HepG2 (cell line): ENCODE measurements at regions not wholly inside any gene's neighbourhood (a gene's known extent, or its start where the extent isn't known, plus 50 kb on each side); places are given as distances from the start of the nearest gene placed in this dataset.

ENCODE experiments used
- ATAC-seq: fragments of 200-7000 bp; cut with Tn5 transposase; 3 replicates; pipeline ENCODE4 v1.9.1; 2020; ENCODE audit warnings: mild to moderate bottlenecking, moderate library complexity
- BruUV-seq: library from RNA; stranded (reverse); fragments of 400-500 nt; replicated peaks from 2 replicates; lab custom pipeline; 2021; lab: Mats Ljungman, UMichigan
- CTCF ChIA-PET: fragments of 300-600 bp; formaldehyde crosslinking; extraction: SDS; loops from one replicate; lab custom pipeline; 2021; ENCODE audit warnings: low total read pairs, inconsistent platforms, low intra/inter-chr PET ratio; lab: Yijun Ruan, JAX
- POLR2A ChIA-PET: fragments of 350-600 bp; sonication (Branson Sonifier 250); formaldehyde crosslinking; loops from one replicate; lab custom pipeline; 2020; ENCODE audit warnings: antibody characterized with exemption, inconsistent platforms; lab: Yijun Ruan, JAX
- DNase-seq: peaks from one replicate; pipeline ENCODE4 v3.0.0-alpha.2; 2015; ENCODE audit warnings: low spot score
- FAIRE-seq: peaks from 3 replicates; lab custom pipeline; 2011; peaks lifted over from hg19 to GRCh38; lab: Jason Lieb, UNC
- H2AFZ ChIP-seq: one replicate; pipeline ENCODE4 v1.6.1; 2011; ENCODE audit warnings: low read length, inconsistent platforms
- H3K27ac ChIP-seq: fragments of 300-600 bp; 3 replicates; pipeline ENCODE4 v1.8.0; 2011; ENCODE audit warnings: mixed run types, mild to moderate bottlenecking, mixed read lengths, low read length, inconsistent platforms; ENCODE audit not compliant: insufficient read depth; ENCODE audit errors: extremely low read length
- H3K27me3 ChIP-seq, 2 experiments: fragments of 200-600 bp in 1 of 2; 2 replicates in 1 of 2; 3 replicates in 1 of 2; pipeline versions ENCODE4 v1.6.0 to v1.8.0; 2011; ENCODE audit warnings: low read length in 2 of 2, mild to moderate bottlenecking in 2 of 2, moderate library complexity in 2 of 2, inconsistent platforms in 1 of 2; ENCODE audit not compliant: insufficient read depth in 2 of 2, control insufficient read depth in 1 of 2
- H3K36me3 ChIP-seq, 2 experiments: fragments of 200-600 bp in 1 of 2; replicated peaks in 1 of 2; 2 replicates in 1 of 2; 3 replicates in 1 of 2; pipeline versions ENCODE4 v1.5.1 to v1.8.0; 2011; ENCODE audit warnings: low read length in 2 of 2, inconsistent platforms in 1 of 2; ENCODE audit not compliant: insufficient read depth in 2 of 2, control insufficient read depth in 1 of 2
- H3K4me1 ChIP-seq: 2 replicates; pipeline ENCODE4 v1.5.1; 2012; ENCODE audit warnings: low read length, inconsistent platforms; ENCODE audit not compliant: insufficient read depth
- H3K4me2 ChIP-seq: 2 replicates; pipeline ENCODE4 v1.6.0; 2011; ENCODE audit warnings: low read depth, low read length, inconsistent platforms
- H3K4me3 ChIP-seq, 3 experiments: fragments of 200-600 bp in 1 of 3; sonication (generic), shearing (Covaris generic) in 1 of 3; replicated peaks in 1 of 3; 2 replicates each; pipeline ENCODE4 v1.5.1; 2011 to 2016; ENCODE audit warnings: low read length in 3 of 3, inconsistent platforms in 2 of 3, low read depth in 2 of 3, mild to moderate bottlenecking in 2 of 3, control low read depth in 1 of 3, mixed read lengths in 1 of 3; ENCODE audit not compliant: insufficient read depth in 1 of 3
- H3K79me2 ChIP-seq: one replicate; pipeline ENCODE4 v1.6.1; 2011; ENCODE audit warnings: low read length, inconsistent platforms; ENCODE audit not compliant: insufficient read depth
- H3K9ac ChIP-seq: 2 replicates; pipeline ENCODE4 v1.6.0; 2011; ENCODE audit warnings: mild to moderate bottlenecking, low read depth, low read length, inconsistent platforms; ENCODE audit not compliant: insufficient read depth
- H3K9me3 ChIP-seq: 2 replicates; pipeline ENCODE4 v1.5.1; 2012; ENCODE audit warnings: mild to moderate bottlenecking, low read length
- H4K20me1 ChIP-seq: 2 replicates; pipeline ENCODE4 v1.6.0; 2011; ENCODE audit warnings: inconsistent platforms, mild to moderate bottlenecking, low read length, moderate library complexity; ENCODE audit not compliant: insufficient read depth
- ATF7-NPFF ChIP-seq: sonication (generic); formaldehyde crosslinking; IDR thresholded peaks from 2 replicates; pipeline ENCODE4 v1.8.1; 2023; ENCODE audit warnings: mild to moderate bottlenecking, low read depth, missing genetic modification reagents, moderate library complexity
- EZH2 ChIP-seq: conservative IDR thresholded peaks from 2 replicates; pipeline ENCODE4 v1.6.1; 2012; ENCODE audit warnings: mild to moderate bottlenecking, low read depth, low read length, moderate library complexity
- KAT8 ChIP-seq: IDR thresholded peaks from 2 replicates; pipeline ENCODE4 v1.6.1; 2016; ENCODE audit warnings: missing genetic modification reagents, missing compliant biosample characterization
- MAFF ChIP-seq: IDR thresholded peaks from 2 replicates; pipeline ENCODE4 v1.6.1; 2011; ENCODE audit warnings: low read depth, low read length, improper control_type of control experiment
- ZBTB8A ChIP-seq: sonication (generic); formaldehyde crosslinking; IDR thresholded peaks from 2 replicates; pipeline ENCODE4 v1.4.0; 2020; ENCODE audit warnings: mild to moderate bottlenecking, low read depth, missing genetic modification reagents, borderline replicate concordance
- ZNF263 ChIP-seq: sonication (generic); formaldehyde crosslinking; IDR thresholded peaks from 2 replicates; pipeline ENCODE4 v1.4.0; 2020; ENCODE audit warnings: missing genetic modification reagents
- WGBS: methylation state at CpG from one replicate; pipeline ENCODE4 v1.1.6; 2017; ENCODE audit warnings: low lambda C conversion rate; 5-methylcytosine and 5-hydroxymethylcytosine counted together
- in situ Hi-C: cut with HindIII; loops from 2 replicates; pipeline ENCODE4 v1.10.0; 2017; ENCODE audit warnings: low pct_unique_long_range_greater_than_20kb; ENCODE audit not compliant: extremely low pct_ligation_motif_present
- intact Hi-C: fragments of 100-400 bp; cut with micrococcal nuclease; formaldehyde crosslinking; loops from one replicate; pipeline ENCODE4 v1.10.0; 2022; ENCODE audit not compliant: unreplicated experiment
- small RNA-seq, 3 experiments: library from RNA; depleted of rRNA; stranded (forward); fragments of <200 nt; gene quantifications; one replicate each; pipeline ENCODE3, GENCODE V24; 2012; ENCODE audit warnings: low read depth in 2 of 3, low replicate concordance in 1 of 3; ENCODE audit not compliant: insufficient read length in 3 of 3, insufficient read depth in 2 of 3

GRCh38 chr4:135672202-135672601 lies 1470.6 kb upstream of the PABPC4L start:
- no peak overlapping the region for H3K4me3 ChIP-seq
- ChIA-PET POLR2A (no interaction called here), CTCF (no interaction called here)
- FAIRE-seq (no peak), DNase-seq (no peak), ATAC-seq (no peak)
- no peak overlapping the region for H3K27ac ChIP-seq
- no peak overlapping the region for H2AFZ ChIP-seq
- WGBS, result 0% methylated on average over 2 of the region's 2 CpGs
- H3K36me3 ChIP-seq, result no peaks in the 10 kb centered on the region
- H3K9ac ChIP-seq, result no peak overlapping the region
- H3K9me3 ChIP-seq, result no peaks in the 10 kb centered on the region
- no peak for TF ChIP-seq ZNF263 (CRISPR knock-in tag)
- no peak for TF ChIP-seq ATF7-NPFF (CRISPR knock-in tag)
- TF ChIP-seq EZH2, result no peak
- no peak for TF ChIP-seq ZBTB8A (CRISPR knock-in tag)
- no peak for TF ChIP-seq MAFF
- BruUV-seq, result no TSS peak
- intact Hi-C loops, result loop anchor here (5.0 kb wide), 1 partner anchor 190 kb away; no protein-coding TSS in a partner anchor
- in situ Hi-C loops, result no loop called here
- no peaks in the 10 kb centered on the region for H3K27me3 ChIP-seq
- H3K4me2 ChIP-seq, result no peak overlapping the region
- no peaks in the 10 kb centered on the region for H3K4me1 ChIP-seq
- H3K79me2 ChIP-seq, result no peaks in the 10 kb centered on the region
- no peaks in the 10 kb centered on the region for H4K20me1 ChIP-seq

- POLR2A ChIA-PET, result no interaction called here
- ATAC-seq (no peak), DNase-seq (no peak), FAIRE-seq (no peak)
- BruUV-seq, result no TSS peak
- H3K4me2 ChIP-seq, result no peak overlapping the region
- no peaks in the 10 kb centered on the region for H3K79me2 ChIP-seq
- intact Hi-C loops (loop anchor here (5.0 kb wide), 1 partner anchor 192 kb away; no protein-coding TSS in a partner anchor), in situ Hi-C loops (no loop called here)
- H3K9me3 ChIP-seq, result no peaks in the 10 kb centered on the region
- no peak for TF ChIP-seq KAT8 (CRISPR knock-in tag)
- no peak overlapping the region for H3K27ac ChIP-seq
- H3K9ac ChIP-seq, result no peak overlapping the region
- H3K27me3 ChIP-seq, result no peaks in the 10 kb centered on the region
- H2AFZ ChIP-seq, result no peak overlapping the region
- H3K36me3 ChIP-seq, result no peaks in the 10 kb centered on the region
- CTCF ChIA-PET, result no interaction called here
- H3K4me1 ChIP-seq, result no peaks in the 10 kb centered on the region
- H3K4me3 ChIP-seq, result no peak overlapping the region
- H4K20me1 ChIP-seq, result no peaks in the 10 kb centered on the region
These were observed 1469.0 kb upstream of the PABPC4L start for GRCh38 chr4:135670548-135670947.

Small RNA genes in the stretch of these regions (small RNA-seq; reads per million reads assigned to genes)
- gene RNU1-89P (0 to 0.97 (median 0.20) reads per million in 3 experiments), gene SERF1AP1 (0 reads per million in 3 experiments)
